Astrocyte (in vitro differentiated cells and primary cell): ENCODE measurements at regions not wholly inside any gene's neighbourhood (a gene's known extent, or its start where the extent isn't known, plus 50 kb on each side); places are given as distances from the start of the nearest gene placed in this dataset.
A peak's percentile ranks its signal among the peaks of the same experiment; 100 is the strongest.

ENCODE experiments used
- EZH2 ChIP-seq: IDR thresholded peaks from 2 replicates; pipeline ENCODE4 v1.6.1; 2012; ENCODE audit warnings: mild to moderate bottlenecking, low read length, inconsistent platforms; ENCODE audit not compliant: insufficient read depth
- TF ChIP-seq, protein P1 (sequence below): IDR thresholded peaks from 2 replicates; pipeline ENCODE4 v1.5.1; 2011; ENCODE audit warnings: low read depth, mild to moderate bottlenecking, inconsistent platforms, low read length, moderate library complexity; ENCODE audit not compliant: insufficient read depth

DNA sequence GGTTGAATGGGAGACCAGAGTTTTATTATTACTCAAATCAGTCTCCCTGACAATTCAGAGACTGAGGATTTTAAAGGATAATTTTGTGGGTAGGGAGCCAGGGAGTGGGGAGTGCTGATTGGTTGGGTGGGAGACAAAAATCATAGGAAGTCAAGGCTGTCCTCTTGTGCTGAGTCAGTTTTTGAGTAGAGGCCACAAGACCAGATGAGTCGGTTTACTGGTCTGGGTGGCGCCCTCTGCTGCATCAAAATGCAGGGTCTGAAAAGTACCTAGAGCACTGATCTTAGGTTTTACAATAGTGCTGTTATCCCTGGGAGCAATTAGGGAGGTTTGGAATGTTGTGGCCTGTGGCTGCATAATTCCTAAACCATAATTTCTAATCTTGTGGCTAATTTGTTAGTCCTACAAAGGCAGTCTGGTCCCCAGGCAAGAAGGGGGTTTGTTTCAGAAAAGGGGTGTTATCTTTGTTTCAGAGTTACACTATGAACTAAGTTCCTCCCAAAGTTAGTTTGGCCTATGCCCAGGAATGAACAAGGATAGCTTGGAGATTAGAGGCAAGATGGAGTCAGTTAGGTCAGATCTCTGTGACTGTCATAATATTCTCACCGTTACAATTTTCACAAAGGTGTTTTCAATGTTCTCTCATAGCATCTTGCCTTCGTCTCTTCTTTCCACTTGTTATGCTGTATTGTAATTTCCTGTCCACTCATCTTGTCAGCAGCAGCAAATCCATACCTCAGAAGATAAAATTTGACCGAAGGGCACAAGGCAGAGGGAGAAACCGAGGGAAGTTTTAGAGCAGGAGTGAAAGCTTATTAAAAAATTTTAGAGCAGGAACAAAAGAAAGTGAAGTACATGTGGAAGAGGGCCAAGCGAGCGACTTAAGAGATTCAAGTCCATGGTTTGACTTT, 59.2 kb upstream of the CLINT1 start:
- TF ChIP-seq, protein P1, sequence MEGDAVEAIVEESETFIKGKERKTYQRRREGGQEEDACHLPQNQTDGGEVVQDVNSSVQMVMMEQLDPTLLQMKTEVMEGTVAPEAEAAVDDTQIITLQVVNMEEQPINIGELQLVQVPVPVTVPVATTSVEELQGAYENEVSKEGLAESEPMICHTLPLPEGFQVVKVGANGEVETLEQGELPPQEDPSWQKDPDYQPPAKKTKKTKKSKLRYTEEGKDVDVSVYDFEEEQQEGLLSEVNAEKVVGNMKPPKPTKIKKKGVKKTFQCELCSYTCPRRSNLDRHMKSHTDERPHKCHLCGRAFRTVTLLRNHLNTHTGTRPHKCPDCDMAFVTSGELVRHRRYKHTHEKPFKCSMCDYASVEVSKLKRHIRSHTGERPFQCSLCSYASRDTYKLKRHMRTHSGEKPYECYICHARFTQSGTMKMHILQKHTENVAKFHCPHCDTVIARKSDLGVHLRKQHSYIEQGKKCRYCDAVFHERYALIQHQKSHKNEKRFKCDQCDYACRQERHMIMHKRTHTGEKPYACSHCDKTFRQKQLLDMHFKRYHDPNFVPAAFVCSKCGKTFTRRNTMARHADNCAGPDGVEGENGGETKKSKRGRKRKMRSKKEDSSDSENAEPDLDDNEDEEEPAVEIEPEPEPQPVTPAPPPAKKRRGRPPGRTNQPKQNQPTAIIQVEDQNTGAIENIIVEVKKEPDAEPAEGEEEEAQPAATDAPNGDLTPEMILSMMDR = peak; percentile 56
- no peak for TF ChIP-seq EZH2
